HG02852 (cell line): ENCODE measurements at regions not wholly inside any gene's neighbourhood (a gene's known extent, or its start where the extent isn't known, plus 50 kb on each side); places are given as distances from the start of the nearest gene placed in this dataset.

ENCODE experiments used
- ATAC-seq: cut with Tn5 transposase; IDR thresholded peaks from one replicate; pipeline ENCODE4 v1.9.1; 2021; ENCODE audit warnings: mild to moderate bottlenecking, moderate library complexity; ENCODE audit not compliant: unreplicated experiment

DNA sequence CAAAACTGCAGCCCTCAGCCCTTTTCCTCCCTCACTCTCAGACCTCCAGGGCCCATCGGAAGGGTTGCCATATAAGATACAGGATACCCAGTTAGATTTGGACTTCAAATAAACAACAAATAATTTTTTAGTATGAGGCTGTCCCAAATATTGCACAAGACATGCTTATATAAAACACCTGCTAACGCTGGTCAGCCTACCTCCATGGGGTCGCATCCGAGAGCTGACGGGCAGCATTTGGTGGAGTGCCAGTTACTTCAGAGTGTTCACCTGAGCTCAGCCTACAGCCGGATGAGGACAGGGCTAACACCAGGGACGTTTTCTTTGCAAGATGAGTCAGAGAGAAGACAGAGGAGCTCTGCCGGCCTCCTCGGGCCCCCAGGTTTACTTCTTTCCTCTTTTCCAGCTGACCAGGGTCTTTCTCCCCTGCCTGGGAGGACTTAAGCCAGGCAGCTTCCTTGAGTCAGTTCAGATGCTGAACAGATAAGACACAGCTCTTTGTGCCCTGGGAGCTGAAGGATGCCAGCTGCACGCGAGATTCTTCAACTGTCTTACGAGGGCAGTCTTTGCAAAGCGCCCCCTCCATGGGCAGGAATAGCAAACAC, 141.2 kb upstream of the KCNG1 start:
- ATAC-seq: no peak

DNA sequence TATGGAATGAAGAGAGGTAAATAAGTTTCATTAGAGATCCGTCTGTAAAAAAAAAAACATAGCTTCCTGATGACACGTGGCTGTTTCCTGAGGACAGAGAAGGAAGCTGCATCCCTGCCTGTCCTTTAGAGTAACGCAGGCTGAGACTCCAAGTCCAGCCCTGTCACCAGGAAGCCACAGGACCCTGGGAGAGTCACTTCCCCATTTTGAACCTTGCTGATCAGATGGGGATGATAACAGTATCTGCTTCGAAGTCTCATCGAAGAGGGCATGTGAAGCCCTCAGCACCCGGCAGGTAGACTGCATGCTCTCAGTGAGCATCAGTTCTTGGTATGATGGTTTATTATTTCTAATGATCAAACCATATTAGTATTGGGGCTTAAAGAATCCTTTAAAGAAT, 139.1 kb upstream of the KCNG1 start:
- no peak for ATAC-seq

DNA sequence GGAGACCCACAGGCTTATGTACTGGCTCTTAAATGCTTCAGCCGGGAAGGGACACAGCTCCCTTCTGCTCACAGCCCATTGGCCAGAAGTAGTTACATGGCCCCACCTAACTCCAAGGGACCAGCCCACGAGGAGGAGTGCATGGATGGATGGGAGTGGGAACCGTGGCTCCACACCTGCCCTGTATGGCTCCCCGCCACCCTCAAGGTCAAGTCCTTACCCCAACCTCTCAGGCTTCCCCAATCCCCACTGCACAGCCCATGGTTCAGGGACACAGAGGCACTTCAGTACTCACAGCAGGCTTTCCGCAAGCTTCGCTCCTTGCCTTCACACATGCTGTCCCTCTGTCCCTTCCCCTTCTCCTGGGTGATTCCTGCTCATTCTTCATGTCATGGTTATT, 137.9 kb upstream of the KCNG1 start:
- ATAC-seq: no peak

DNA sequence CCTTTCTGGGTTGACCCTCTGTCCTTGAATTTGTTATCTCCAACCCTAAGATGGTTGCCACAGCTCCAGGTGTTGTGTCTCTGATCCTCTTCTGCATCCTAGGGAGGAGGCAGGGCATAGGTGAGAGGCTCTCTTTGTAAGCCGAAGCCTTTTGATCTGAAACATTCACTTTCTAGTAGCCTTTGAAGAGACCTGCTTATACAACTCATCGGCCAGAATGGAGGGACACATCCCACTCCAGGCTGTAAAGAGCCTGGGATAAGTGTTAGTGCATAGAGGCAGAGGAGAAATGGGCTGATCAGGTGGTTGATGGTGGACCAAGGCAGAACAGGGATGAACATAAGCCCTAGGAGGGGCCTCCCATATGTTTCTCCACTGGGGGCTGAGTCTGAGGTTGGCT, 137.1 kb upstream of the KCNG1 start:
- no peak for ATAC-seq

DNA sequence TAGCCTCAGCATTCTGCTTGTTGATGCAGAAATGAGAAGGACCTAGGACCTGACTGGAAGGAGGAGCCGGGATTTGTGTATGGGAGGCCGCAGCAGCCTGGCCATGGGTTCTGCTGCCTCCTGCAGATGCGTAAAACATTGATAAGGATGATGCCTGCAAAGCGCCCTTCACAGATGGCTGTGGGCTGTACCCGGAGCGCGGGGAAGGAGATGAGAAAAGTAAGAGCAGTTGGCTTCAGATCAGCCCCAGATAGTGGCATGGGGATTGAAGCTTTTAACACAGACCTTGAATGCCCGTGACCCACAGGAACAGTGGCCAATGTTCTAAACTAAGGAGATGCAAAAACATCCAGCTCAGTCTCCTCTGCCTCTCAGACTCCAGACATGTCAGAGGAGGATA, 136.4 kb upstream of the KCNG1 start:
- ATAC-seq: no peak

- no peak for ATAC-seq
Observed at GRCh38 chr20:51158226-51158625, 135.3 kb upstream of the KCNG1 start.

DNA sequence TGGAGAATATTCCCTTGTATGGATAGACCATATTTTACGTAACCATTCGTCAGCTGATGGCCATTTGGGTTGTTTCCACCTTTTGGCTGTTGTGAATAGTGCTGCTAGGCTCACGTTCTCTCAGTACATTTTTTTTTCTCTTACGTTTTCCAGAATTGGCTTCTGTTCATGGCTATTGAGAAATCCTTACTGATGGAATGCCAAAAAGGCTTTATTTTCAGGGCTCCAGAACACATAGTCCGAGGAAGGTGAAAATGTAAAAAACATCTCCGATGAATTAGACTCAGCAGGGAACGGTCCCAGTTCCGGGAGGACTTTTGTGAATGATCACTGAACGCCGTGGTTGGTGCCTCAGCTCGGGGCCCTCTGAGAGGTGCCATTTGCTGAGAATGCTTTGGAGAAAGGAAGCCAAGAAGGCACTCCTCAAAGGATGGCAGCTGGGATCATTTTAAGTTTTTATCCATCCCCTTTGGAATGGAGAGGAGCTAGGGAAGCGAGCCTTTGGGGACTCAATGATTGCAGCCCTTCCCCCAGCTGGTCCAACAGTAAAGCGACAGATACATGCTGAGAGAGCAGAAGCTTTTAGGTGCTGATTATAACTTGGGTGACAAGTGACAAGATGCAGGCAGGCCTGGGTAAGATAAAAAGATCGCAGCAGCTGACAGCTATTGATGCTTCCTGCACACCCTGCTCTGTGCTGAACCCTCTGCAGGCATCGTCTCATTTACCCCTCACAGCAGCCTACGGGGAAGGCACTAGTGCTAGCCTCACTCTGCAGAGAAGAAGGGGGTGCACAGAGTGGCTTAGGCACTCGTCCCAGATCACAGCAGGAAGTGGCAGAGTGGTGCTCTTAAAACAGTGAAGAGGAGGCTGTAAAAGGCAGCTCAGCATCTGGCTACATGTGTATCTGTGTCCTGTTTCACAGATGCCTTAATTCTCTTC, 133.4 kb upstream of the KCNG1 start:
- no peak for ATAC-seq

GRCh38 chr20:51154708-51155690, 132.1 kb upstream of the KCNG1 start:
- no peak for ATAC-seq

DNA sequence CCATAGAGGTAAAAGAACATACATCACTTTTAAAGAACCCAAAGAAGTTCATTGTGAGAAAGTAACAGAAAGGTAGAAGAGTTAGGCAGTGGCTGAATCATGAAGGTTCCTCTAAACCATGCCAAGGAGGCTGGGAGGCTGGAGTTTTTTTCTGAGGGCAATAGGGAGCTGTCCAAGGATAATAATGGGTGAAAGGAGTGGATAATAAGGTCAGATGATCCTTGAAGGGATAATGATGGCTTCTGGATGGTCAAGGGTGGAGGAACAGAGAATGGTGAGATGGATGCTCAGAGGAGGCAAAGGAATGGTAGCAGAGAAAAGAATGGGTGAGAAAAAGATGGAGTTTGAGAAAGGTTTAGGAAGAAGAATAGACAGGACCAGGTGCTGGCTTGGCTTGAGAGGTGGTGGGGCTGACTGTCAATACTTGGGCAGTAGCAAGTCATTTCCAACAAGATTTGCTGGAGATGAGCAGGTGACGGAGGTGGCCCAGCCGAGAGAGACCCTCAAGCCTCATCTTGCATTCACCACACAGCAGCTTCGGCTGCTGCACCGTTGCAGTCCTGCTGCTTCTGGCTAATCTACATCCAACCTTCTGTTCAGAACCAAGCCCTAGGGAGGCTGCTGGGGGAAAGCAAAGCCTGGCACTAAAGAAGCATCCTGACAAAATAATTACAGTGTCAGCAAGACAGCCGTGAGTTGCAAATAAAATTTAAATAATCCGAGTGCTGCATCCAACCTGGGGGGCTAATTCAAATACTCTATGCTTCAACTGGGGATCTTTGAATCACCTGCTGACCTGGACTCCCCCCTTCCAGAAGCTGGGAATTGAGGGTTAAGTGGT, 131.2 kb upstream of the KCNG1 start:
- no peak for ATAC-seq

DNA sequence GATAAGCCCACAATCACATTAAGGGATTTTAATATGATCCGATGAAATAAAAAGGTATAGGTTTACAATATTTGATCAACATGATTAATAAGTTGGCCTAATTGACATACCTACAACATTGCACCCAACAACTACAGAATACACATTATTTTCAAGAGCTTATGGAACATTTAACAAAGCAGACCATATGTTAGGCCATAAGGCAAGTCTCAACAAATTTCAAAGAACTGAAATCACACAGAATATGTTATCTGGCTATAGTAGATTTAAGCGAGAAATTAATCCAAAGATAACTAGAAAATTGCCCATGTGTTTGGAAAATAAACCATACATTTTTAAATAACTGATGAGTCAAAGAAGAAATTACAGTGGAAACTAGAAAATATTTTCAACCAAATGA, 126.0 kb upstream of the KCNG1 start:
- ATAC-seq: no peak

DNA sequence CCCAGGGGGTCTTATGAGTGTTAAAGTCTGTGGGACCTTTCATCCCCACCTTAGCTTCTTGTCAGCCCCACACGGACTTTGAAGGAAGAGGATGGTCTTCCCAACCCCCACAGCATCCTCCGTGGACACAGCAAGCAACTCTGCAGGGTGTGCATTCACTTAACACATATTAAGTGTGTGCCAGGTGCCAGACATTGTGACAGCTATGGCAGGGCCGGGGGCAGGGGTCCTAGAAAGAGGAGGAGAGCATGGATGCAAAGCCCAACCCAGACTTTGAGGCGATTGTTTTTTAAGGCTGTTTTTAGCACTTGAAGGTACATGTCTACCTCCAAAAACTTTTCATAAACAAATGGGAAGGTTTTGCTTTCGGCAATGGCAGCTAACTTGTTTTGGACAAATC, 121.6 kb upstream of the KCNG1 start:
- ATAC-seq: no peak

DNA sequence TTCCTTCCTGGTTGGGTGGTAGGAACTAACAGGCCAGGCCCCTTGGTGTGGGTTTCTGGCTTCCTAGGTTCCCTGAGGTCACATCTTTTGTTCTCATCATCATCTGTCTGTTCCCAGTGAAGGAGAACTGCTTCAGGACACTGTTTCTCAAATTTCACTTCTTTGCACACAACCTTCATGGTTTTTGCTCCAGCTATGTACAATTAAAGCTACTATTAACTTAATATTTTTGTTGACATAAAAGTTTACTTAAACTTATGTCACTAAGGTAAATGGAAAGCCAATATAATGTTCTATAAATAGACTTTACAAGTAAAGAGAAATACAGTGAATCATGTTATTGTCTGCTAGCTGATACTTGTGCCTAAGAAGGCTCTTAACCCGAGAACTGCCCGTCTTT, 120.7 kb upstream of the KCNG1 start:
- ATAC-seq: no peak

DNA sequence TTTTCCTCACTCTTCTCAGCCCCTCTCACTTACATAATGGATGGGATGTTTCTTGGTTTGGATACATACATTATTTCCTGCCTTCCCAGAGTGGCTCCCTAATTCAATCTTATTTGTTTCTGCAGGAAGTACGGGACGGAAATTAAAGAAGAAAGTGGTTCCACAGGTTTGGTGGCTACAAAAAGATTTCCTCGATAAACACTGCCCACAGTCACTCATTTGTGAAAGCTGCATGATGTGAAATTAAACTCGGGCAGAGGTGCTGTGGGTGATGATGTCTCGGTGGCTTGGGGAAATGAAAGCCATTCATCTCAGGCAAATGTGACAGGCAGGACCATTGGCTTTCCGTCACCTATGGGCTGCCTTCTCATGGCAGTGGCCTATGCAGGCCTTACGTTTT, 119.5 kb upstream of the KCNG1 start:
- no peak for ATAC-seq

GRCh38 chr20:51140671-51141070, 117.8 kb upstream of the KCNG1 start:
- ATAC-seq: no peak

- ATAC-seq: no peak
Observed at GRCh38 chr20:51139891-51140290, 117.0 kb upstream of the KCNG1 start.

GRCh38 chr20:51138576-51138975, 115.7 kb upstream of the KCNG1 start:
- no peak for ATAC-seq

- ATAC-seq: no peak
Observed at GRCh38 chr20:51137461-51137860, 114.6 kb upstream of the KCNG1 start.

DNA sequence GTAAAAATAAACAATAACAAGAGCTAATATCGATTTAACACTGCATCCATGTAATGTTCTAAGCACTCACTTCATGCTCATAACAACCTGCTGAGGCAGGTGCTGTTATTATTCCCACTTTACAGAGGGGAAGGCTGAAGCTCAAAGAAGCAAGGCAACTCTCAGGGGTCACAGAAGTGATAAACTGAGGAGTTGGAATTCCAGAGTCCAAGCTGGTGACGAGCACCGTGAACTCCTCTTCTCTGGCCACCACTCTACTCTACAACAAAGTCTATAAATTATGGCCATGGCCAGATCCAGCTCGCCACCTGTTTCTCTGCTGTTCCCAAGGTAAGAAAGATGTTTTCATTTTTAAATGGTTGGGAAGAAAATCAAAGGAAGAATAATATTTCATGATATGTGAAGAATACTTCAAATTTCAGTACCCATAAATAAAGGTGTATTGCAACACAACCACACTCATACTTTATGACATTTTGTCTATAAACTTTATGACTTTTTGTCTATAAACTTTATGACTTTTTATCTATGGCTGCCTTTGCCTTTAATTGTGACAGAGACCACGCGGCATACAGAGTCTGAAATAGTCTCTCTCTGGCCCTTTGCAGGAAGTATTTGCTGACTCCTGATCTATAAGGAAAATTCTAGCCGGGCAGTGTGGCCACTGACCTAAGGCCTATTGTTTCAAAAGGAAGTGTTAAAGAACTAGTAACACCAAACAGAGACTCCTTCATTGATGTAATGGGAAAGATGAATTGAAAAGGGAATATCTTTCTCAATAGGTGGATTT, 113.2 kb upstream of the KCNG1 start:
- no peak for ATAC-seq

- ATAC-seq: no peak
Observed at GRCh38 chr20:51134405-51134804, 111.5 kb upstream of the KCNG1 start.

- ATAC-seq: no peak
Observed at GRCh38 chr20:51132279-51132678, 109.4 kb upstream of the KCNG1 start.
